ENCODE measurements at regions not wholly inside any gene's neighbourhood (a gene's known extent, or its start where the extent isn't known, plus 50 kb on each side); places are given as distances from the start of the nearest gene placed in this dataset.

GRCh38 chr10:124288486-124288885 is 130.2 kb downstream of the OAT start:
- H3K4me1 ChIP-seq (ENCODE audit: control insufficient read depth, insufficient read depth, low read length): no peaks in the 10 kb centered on the region
- H3K9ac ChIP-seq (ENCODE audit: low read length): no peak overlapping the region
- H3K36me3 ChIP-seq (ENCODE audit: control insufficient read depth, insufficient read depth, low read length): no peaks in the 10 kb centered on the region
- H3K4me3 ChIP-seq (ENCODE audit: low read length): no peak overlapping the region
- H3K27me3 ChIP-seq (ENCODE audit: control insufficient read depth, insufficient read depth, low read length): no peaks in the 10 kb centered on the region
- H3K9me3 ChIP-seq (ENCODE audit: control insufficient read depth, low read length): no peaks in the 10 kb centered on the region

GRCh38 chr10:124287791-124288190 is 130.9 kb downstream of the OAT start:
- H3K4me1 ChIP-seq (ENCODE audit: control insufficient read depth, insufficient read depth, low read length): no peaks in the 10 kb centered on the region
- no peak overlapping the region for H3K9ac ChIP-seq (ENCODE audit: low read length)
- H3K36me3 ChIP-seq (ENCODE audit: control insufficient read depth, insufficient read depth, low read length): no peaks in the 10 kb centered on the region
- H3K4me3 ChIP-seq (ENCODE audit: low read length): no peak overlapping the region
- H3K27me3 ChIP-seq (ENCODE audit: control insufficient read depth, insufficient read depth, low read length): no peaks in the 10 kb centered on the region
- no peaks in the 10 kb centered on the region for H3K9me3 ChIP-seq (ENCODE audit: control insufficient read depth, low read length)

- Histone ChIP-seq H3K4me1 (ENCODE audit: control insufficient read depth, insufficient read depth, low read length) (no peaks in the 10 kb centered on the region), H3K27me3 (ENCODE audit: control insufficient read depth, insufficient read depth, low read length) (no peaks in the 10 kb centered on the region)
Measured at GRCh38 chr10:124287071-124287685, 131.5 kb downstream of the OAT start.

GRCh38 chr10:124286621-124287020 is 132.1 kb downstream of the OAT start:
- Histone ChIP-seq H3K4me3 (ENCODE audit: low read length) (no peak overlapping the region), H3K36me3 (ENCODE audit: control insufficient read depth, insufficient read depth, low read length) (no peaks in the 10 kb centered on the region)

More at GRCh38 chr10:124287071-124287685, 131.5 kb downstream of the OAT start:
- no peaks in the 10 kb centered on the region for H3K36me3 ChIP-seq (ENCODE audit: control insufficient read depth, insufficient read depth, low read length)
- H3K9ac ChIP-seq (ENCODE audit: low read length): no peak overlapping the region
- H3K9me3 ChIP-seq (ENCODE audit: control insufficient read depth, low read length): no peaks in the 10 kb centered on the region
- no peak overlapping the region for H3K4me3 ChIP-seq (ENCODE audit: low read length)

GRCh38 chr10:124285587-124286527 is 132.9 kb downstream of the OAT start:
- Histone ChIP-seq H3K4me3 (ENCODE audit: low read length) (no peak overlapping the region), H3K27me3 (ENCODE audit: control insufficient read depth, insufficient read depth, low read length) (no peaks in the 10 kb centered on the region), H3K36me3 (ENCODE audit: control insufficient read depth, insufficient read depth, low read length) (no peaks in the 10 kb centered on the region), H3K9ac (ENCODE audit: low read length) (no peak overlapping the region), H3K4me1 (ENCODE audit: control insufficient read depth, insufficient read depth, low read length) (no peaks in the 10 kb centered on the region), H3K9me3 (ENCODE audit: control insufficient read depth, low read length) (no peaks in the 10 kb centered on the region)

More at GRCh38 chr10:124286621-124287020, 132.1 kb downstream of the OAT start:
- Histone ChIP-seq H3K27me3 (ENCODE audit: control insufficient read depth, insufficient read depth, low read length) (no peaks in the 10 kb centered on the region), H3K4me1 (ENCODE audit: control insufficient read depth, insufficient read depth, low read length) (no peaks in the 10 kb centered on the region), H3K9ac (ENCODE audit: low read length) (no peak overlapping the region), H3K9me3 (ENCODE audit: control insufficient read depth, low read length) (no peaks in the 10 kb centered on the region)

- Histone ChIP-seq H3K9ac (ENCODE audit: low read length) (no peak overlapping the region), H3K4me1 (ENCODE audit: control insufficient read depth, insufficient read depth, low read length) (no peaks in the 10 kb centered on the region)
Measured at GRCh38 chr10:124283949-124284250, 134.8 kb downstream of the OAT start.

GRCh38 chr10:124283215-124283948 is 135.3 kb downstream of the OAT start:
- Histone ChIP-seq H3K9ac (ENCODE audit: low read length) (no peak overlapping the region), H3K36me3 (ENCODE audit: control insufficient read depth, insufficient read depth, low read length) (no peaks in the 10 kb centered on the region), H3K27me3 (ENCODE audit: control insufficient read depth, insufficient read depth, low read length) (no peaks in the 10 kb centered on the region), H3K4me1 (ENCODE audit: control insufficient read depth, insufficient read depth, low read length) (no peaks in the 10 kb centered on the region), H3K9me3 (ENCODE audit: control insufficient read depth, low read length) (no peaks in the 10 kb centered on the region), H3K4me3 (ENCODE audit: low read length) (no peak overlapping the region)

More at GRCh38 chr10:124283949-124284250, 134.8 kb downstream of the OAT start:
- Histone ChIP-seq H3K4me3 (ENCODE audit: low read length) (no peak overlapping the region), H3K9me3 (ENCODE audit: control insufficient read depth, low read length) (no peaks in the 10 kb centered on the region), H3K27me3 (ENCODE audit: control insufficient read depth, insufficient read depth, low read length) (no peaks in the 10 kb centered on the region), H3K36me3 (ENCODE audit: control insufficient read depth, insufficient read depth, low read length) (no peaks in the 10 kb centered on the region)

GRCh38 chr10:124282326-124282725 is 136.4 kb downstream of the OAT start:
- Histone ChIP-seq H3K4me3 (ENCODE audit: low read length) (no peak overlapping the region), H3K9me3 (ENCODE audit: control insufficient read depth, low read length) (no peaks in the 10 kb centered on the region), H3K27me3 (ENCODE audit: control insufficient read depth, insufficient read depth, low read length) (no peaks in the 10 kb centered on the region), H3K4me1 (ENCODE audit: control insufficient read depth, insufficient read depth, low read length) (no peaks in the 10 kb centered on the region), H3K36me3 (ENCODE audit: control insufficient read depth, insufficient read depth, low read length) (no peaks in the 10 kb centered on the region), H3K9ac (ENCODE audit: low read length) (no peak overlapping the region)

- Histone ChIP-seq H3K4me1 (ENCODE audit: control insufficient read depth, insufficient read depth, low read length) (no peaks in the 10 kb centered on the region), H3K4me3 (ENCODE audit: low read length) (no peak overlapping the region), H3K36me3 (ENCODE audit: control insufficient read depth, insufficient read depth, low read length) (no peaks in the 10 kb centered on the region), H3K27me3 (ENCODE audit: control insufficient read depth, insufficient read depth, low read length) (no peaks in the 10 kb centered on the region), H3K9ac (ENCODE audit: low read length) (no peak overlapping the region), H3K9me3 (ENCODE audit: control insufficient read depth, low read length) (no peaks in the 10 kb centered on the region)
Measured at GRCh38 chr10:124281666-124282065, 137.1 kb downstream of the OAT start.

- no peaks in the 10 kb centered on the region for H3K36me3 ChIP-seq (ENCODE audit: control insufficient read depth, insufficient read depth, low read length)
- no peaks in the 10 kb centered on the region for H3K9me3 ChIP-seq (ENCODE audit: control insufficient read depth, low read length)
- H3K27me3 ChIP-seq (ENCODE audit: control insufficient read depth, insufficient read depth, low read length): no peaks in the 10 kb centered on the region
- H3K4me1 ChIP-seq (ENCODE audit: control insufficient read depth, insufficient read depth, low read length): no peaks in the 10 kb centered on the region
- H3K4me3 ChIP-seq (ENCODE audit: low read length): no peak overlapping the region
- H3K9ac ChIP-seq (ENCODE audit: low read length): no peak overlapping the region
Measured at GRCh38 chr10:124280916-124281315, 137.8 kb downstream of the OAT start.

- H3K4me3 ChIP-seq (ENCODE audit: low read length): no peak overlapping the region
- H3K4me1 ChIP-seq (ENCODE audit: control insufficient read depth, insufficient read depth, low read length): no peaks in the 10 kb centered on the region
- H3K36me3 ChIP-seq (ENCODE audit: control insufficient read depth, insufficient read depth, low read length): no peaks in the 10 kb centered on the region
- H3K27me3 ChIP-seq (ENCODE audit: control insufficient read depth, insufficient read depth, low read length): no peaks in the 10 kb centered on the region
- no peak overlapping the region for H3K9ac ChIP-seq (ENCODE audit: low read length)
- H3K9me3 ChIP-seq (ENCODE audit: control insufficient read depth, low read length): no peaks in the 10 kb centered on the region
Measured at GRCh38 chr10:124279882-124280281, 138.8 kb downstream of the OAT start.

- no peak overlapping the region for H3K9ac ChIP-seq (ENCODE audit: low read length)
Measured at GRCh38 chr10:124279298-124279697, 139.4 kb downstream of the OAT start.

More at GRCh38 chr10:124279298-124279697, 139.4 kb downstream of the OAT start:
- Histone ChIP-seq H3K4me1 (ENCODE audit: control insufficient read depth, insufficient read depth, low read length) (no peaks in the 10 kb centered on the region), H3K27me3 (ENCODE audit: control insufficient read depth, insufficient read depth, low read length) (no peaks in the 10 kb centered on the region), H3K9me3 (ENCODE audit: control insufficient read depth, low read length) (no peaks in the 10 kb centered on the region), H3K36me3 (ENCODE audit: control insufficient read depth, insufficient read depth, low read length) (no peaks in the 10 kb centered on the region), H3K4me3 (ENCODE audit: low read length) (no peak overlapping the region)
